ENCODE measurements at regions not wholly inside any gene's neighbourhood (a gene's known extent, or its start where the extent isn't known, plus 50 kb on each side); places are given as distances from the start of the nearest gene placed in this dataset.

DNA sequence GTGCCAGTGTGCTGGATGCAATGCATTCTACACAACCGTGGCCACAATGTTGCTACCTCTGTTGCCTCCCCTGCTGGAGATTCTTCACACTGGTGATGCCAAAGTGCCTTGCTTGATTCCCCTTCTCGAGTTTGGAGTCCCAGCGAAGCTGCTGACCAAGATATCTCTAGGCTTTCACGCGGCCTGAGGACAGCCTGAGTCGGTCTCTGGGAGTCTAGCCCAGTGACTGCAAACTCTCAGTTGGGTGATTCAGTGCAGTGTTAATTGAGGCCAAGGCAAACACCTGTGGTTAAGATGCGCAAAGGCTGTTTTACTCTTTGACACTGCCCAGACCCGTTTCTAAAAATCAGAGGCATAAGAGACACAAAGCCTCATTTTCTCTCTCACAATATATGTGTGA is 434.4 kb downstream of the NR2F2 start:
- TF ChIP-seq ZNF274 (IDR thresholded peaks at IDR 0.05; ENCODE audit: low read depth, low read length) (no peak), YY1 (IDR thresholded peaks at IDR 0.05; ENCODE audit: insufficient read depth, insufficient read length) (no peak), SUZ12 (IDR thresholded peaks at IDR 0.05; ENCODE audit: extremely low read depth, insufficient read depth, insufficient read length) (no peak)
